ENCODE measurements at regions not wholly inside any gene's neighbourhood (a gene's known extent, or its start where the extent isn't known, plus 50 kb on each side); places are given as distances from the start of the nearest gene placed in this dataset.

DNA sequence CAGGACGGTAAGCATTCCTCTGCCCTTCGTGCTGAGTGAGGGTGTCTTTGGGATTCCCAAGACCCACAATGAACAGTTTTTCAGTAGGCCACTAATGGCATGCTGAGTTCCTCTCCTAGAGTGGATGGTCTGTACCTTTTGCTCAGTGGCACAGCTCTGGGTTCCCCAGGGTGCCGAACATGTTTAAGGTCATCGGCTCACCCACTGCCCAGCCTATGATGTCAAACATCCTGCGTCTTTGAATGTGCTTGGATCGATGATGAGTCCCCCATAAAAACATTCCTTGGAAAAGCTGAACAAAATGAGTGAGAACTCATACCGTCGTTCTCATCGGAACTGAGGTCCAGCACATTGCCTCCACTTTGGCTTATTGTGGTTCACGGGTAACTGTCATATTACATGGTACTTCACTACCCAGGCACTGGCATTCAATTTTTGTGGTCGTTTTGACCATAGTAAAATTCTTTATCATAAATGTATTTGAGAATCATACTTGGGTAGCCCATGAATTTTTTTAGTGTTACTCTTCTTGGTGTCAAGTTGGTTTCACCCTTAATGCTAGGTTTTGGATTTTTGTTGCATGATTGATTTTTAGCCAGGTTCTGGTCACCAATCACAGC is 118.2 kb downstream of the SNRPN start:
- peaks cover 4% of the 10 kb centered on the region for H4K20me1 ChIP-seq (ENCODE audit: insufficient read depth, low read length)
- FAIRE-seq (no peak), DNase-seq (ENCODE audit: low read depth) (no peak)
- H3K4me2 ChIP-seq (ENCODE audit: low read length): no peak overlapping the region
- H3K9ac ChIP-seq (ENCODE audit: low read length): no peak overlapping the region
- H3K36me3 ChIP-seq (ENCODE audit: insufficient read depth, low read length): peaks cover 55% of the 10 kb centered on the region
- no peaks in the 10 kb centered on the region for H3K79me2 ChIP-seq (ENCODE audit: insufficient read depth, low read length)
- H3K4me3 ChIP-seq (ENCODE audit: insufficient read depth, low read depth, low read length): no peak overlapping the region
- H3K27ac Mint-ChIP-seq (ENCODE audit: unreplicated experiment): no peak overlapping the region
- H3K4me1 ChIP-seq (ENCODE audit: insufficient read depth, low read length): no peaks in the 10 kb centered on the region
- H3K27me3 Mint-ChIP-seq (ENCODE audit: low read depth, unreplicated experiment): no peaks in the 10 kb centered on the region
- no peaks in the 10 kb centered on the region for H3K4me1 Mint-ChIP-seq (ENCODE audit: low read depth, unreplicated experiment)
- peaks cover 98% of the 10 kb centered on the region for H3K9me3 ChIP-seq (ENCODE audit: insufficient read depth, low read depth, low read length)
- H3K27ac ChIP-seq (ENCODE audit: low read depth, low read length): no peak overlapping the region
- H3K4me3 Mint-ChIP-seq (ENCODE audit: unreplicated experiment): no peak overlapping the region
- no peaks in the 10 kb centered on the region for H3K27me3 ChIP-seq (ENCODE audit: insufficient read depth, low read length)
- H3K9me3 Mint-ChIP-seq (ENCODE audit: unreplicated experiment): peaks cover 97% of the 10 kb centered on the region
- no peak overlapping the region for H2AFZ ChIP-seq (ENCODE audit: low read depth, low read length)
- no peak for TF ChIP-seq EZH2 (IDR thresholded peaks at IDR 0.05; ENCODE audit: insufficient read depth, low read length)
- TF ChIP-seq, protein P1, sequence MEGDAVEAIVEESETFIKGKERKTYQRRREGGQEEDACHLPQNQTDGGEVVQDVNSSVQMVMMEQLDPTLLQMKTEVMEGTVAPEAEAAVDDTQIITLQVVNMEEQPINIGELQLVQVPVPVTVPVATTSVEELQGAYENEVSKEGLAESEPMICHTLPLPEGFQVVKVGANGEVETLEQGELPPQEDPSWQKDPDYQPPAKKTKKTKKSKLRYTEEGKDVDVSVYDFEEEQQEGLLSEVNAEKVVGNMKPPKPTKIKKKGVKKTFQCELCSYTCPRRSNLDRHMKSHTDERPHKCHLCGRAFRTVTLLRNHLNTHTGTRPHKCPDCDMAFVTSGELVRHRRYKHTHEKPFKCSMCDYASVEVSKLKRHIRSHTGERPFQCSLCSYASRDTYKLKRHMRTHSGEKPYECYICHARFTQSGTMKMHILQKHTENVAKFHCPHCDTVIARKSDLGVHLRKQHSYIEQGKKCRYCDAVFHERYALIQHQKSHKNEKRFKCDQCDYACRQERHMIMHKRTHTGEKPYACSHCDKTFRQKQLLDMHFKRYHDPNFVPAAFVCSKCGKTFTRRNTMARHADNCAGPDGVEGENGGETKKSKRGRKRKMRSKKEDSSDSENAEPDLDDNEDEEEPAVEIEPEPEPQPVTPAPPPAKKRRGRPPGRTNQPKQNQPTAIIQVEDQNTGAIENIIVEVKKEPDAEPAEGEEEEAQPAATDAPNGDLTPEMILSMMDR (IDR thresholded peaks at IDR 0.05; ENCODE audit: insufficient read depth, low read depth, low read length): no peak
- H3K36me3 Mint-ChIP-seq (ENCODE audit: low read depth, unreplicated experiment): peaks cover 91% of the 10 kb centered on the region

DNA sequence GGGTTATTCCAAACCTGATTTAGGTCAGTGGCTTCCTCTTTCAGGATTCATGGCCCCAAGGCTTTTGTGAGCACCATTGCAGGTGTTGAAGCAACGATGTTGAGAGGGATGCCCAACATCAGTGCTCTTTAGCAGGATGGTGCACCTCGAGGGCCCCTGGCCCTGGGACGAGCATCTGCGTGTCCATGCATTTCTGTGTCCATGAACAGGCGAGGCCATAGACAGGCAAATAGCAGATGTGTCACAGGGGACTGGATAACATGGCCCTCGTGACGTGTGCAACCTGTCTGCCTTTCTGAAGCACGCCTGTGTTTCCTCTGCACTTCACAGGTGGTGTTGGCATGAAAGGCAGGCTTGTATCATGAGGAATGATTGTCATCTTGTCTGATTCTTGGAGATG is 132.3 kb downstream of the SNRPN start:
- no peak for DNase-seq (ENCODE audit: low read depth)
- Histone ChIP-seq H3K4me1 (ENCODE audit: insufficient read depth, low read length) (no peaks in the 10 kb centered on the region), H3K27ac (ENCODE audit: low read depth, low read length) (no peak overlapping the region), H3K9ac (ENCODE audit: low read length) (no peak overlapping the region), H3K27me3 (ENCODE audit: insufficient read depth, low read length) (no peaks in the 10 kb centered on the region), H3K4me2 (ENCODE audit: low read length) (no peak overlapping the region), H3K36me3 (ENCODE audit: insufficient read depth, low read length) (peaks cover 24% of the 10 kb centered on the region), H4K20me1 (ENCODE audit: insufficient read depth, low read length) (peaks cover 19% of the 10 kb centered on the region), H2AFZ (ENCODE audit: low read depth, low read length) (no peak overlapping the region), H3K79me2 (ENCODE audit: insufficient read depth, low read length) (peaks cover 12% of the 10 kb centered on the region), H3K4me3 (ENCODE audit: insufficient read depth, low read depth, low read length) (no peak overlapping the region), H3K9me3 (ENCODE audit: insufficient read depth, low read depth, low read length) (peaks cover 41% of the 10 kb centered on the region)
- H3K4me3 Mint-ChIP-seq (ENCODE audit: unreplicated experiment): no peak overlapping the region
- peaks cover 27% of the 10 kb centered on the region for H3K9me3 Mint-ChIP-seq (ENCODE audit: unreplicated experiment)
- no peaks in the 10 kb centered on the region for H3K27me3 Mint-ChIP-seq (ENCODE audit: low read depth, unreplicated experiment)
- no peaks in the 10 kb centered on the region for H3K4me1 Mint-ChIP-seq (ENCODE audit: low read depth, unreplicated experiment)
- FAIRE-seq: no peak
- TF ChIP-seq EZH2 (IDR thresholded peaks at IDR 0.05; ENCODE audit: insufficient read depth, low read length): no peak
- H3K36me3 Mint-ChIP-seq (ENCODE audit: low read depth, unreplicated experiment): peaks cover 53% of the 10 kb centered on the region
- no peak overlapping the region for H3K27ac Mint-ChIP-seq (ENCODE audit: unreplicated experiment)

DNA sequence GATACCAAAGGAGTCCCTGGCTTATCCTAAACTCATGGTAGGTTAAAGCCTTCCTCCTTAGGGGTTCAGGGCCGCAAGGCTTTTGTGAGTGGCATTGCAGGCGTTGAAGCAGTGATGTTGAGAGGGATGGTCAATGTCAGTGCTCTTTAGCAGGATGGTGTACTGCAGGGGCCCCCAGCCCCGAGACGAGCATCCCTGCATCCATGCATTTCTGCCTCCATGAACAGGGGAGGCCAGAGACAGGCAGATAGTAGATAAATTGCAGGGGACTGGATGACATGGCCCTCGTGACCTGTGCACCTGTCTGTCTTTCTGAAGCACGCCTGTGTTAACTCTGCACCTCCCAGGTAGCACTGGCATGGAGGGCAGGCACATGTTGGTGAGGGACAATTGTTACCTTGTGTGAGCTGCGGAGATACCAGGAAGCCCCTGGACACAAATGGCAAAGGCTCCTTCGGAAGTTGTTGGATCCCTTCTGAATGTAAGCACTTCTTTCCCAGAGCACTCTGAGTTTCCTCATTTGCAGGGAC is 133.5 kb downstream of the SNRPN start:
- Mint-ChIP-seq H3K27me3 (ENCODE audit: low read depth, unreplicated experiment) (no peaks in the 10 kb centered on the region), H3K4me3 (ENCODE audit: unreplicated experiment) (no peak overlapping the region), H3K36me3 (ENCODE audit: low read depth, unreplicated experiment) (peaks cover 46% of the 10 kb centered on the region), H3K27ac (ENCODE audit: unreplicated experiment) (no peak overlapping the region), H3K9me3 (ENCODE audit: unreplicated experiment) (peaks cover 19% of the 10 kb centered on the region), H3K4me1 (ENCODE audit: low read depth, unreplicated experiment) (peaks cover 5% of the 10 kb centered on the region)
- H3K36me3 ChIP-seq (ENCODE audit: insufficient read depth, low read length): peaks cover 24% of the 10 kb centered on the region
- H3K4me3 ChIP-seq (ENCODE audit: insufficient read depth, low read depth, low read length): no peak overlapping the region
- H4K20me1 ChIP-seq (ENCODE audit: insufficient read depth, low read length): peaks cover 30% of the 10 kb centered on the region
- no peak overlapping the region for H2AFZ ChIP-seq (ENCODE audit: low read depth, low read length)
- no peaks in the 10 kb centered on the region for H3K27me3 ChIP-seq (ENCODE audit: insufficient read depth, low read length)
- H3K9ac ChIP-seq (ENCODE audit: low read length): no peak overlapping the region
- DNase-seq (ENCODE audit: low read depth) (no peak), FAIRE-seq (no peak)
- H3K27ac ChIP-seq (ENCODE audit: low read depth, low read length): no peak overlapping the region
- H3K4me2 ChIP-seq (ENCODE audit: low read length): no peak overlapping the region
- TF ChIP-seq EZH2 (IDR thresholded peaks at IDR 0.05; ENCODE audit: insufficient read depth, low read length): no peak
- TF ChIP-seq, protein P1 (IDR thresholded peaks at IDR 0.05; ENCODE audit: insufficient read depth, low read depth, low read length): no peak
- H3K4me1 ChIP-seq (ENCODE audit: insufficient read depth, low read length): peaks cover 4% of the 10 kb centered on the region
- H3K79me2 ChIP-seq (ENCODE audit: insufficient read depth, low read length): peaks cover 12% of the 10 kb centered on the region
- peaks cover 37% of the 10 kb centered on the region for H3K9me3 ChIP-seq (ENCODE audit: insufficient read depth, low read depth, low read length)

All from astrocyte (in vitro differentiated cells and primary cell).